ENCODE measurements at regions not wholly inside any gene's neighbourhood (a gene's known extent, or its start where the extent isn't known, plus 50 kb on each side); places are given as distances from the start of the nearest gene placed in this dataset.
A peak's percentile ranks its signal among the peaks of the same experiment; 100 is the strongest.

DNA sequence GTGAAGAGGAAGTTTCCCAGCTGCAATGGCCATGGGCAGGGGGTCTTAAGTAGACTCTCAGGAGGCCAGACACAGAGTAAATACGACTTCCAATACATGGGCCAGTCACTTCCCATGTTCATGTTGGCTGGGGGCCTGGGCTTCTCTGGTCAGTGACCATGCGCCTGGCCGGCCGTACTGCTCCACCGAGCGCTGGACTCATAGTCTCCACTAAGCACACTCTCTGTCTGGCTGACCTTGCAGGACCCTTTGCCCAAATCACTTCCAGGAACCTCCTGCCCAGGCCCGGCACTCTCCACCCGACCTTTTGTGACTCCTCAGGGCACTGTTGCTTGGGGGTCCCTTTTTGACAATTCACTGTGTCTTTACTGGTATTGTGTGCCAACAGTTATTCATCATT lies 69.3 kb downstream of the SOWAHC start:
- Histone ChIP-seq H4K20me1 (ENCODE audit: low read length) (no peaks in the 10 kb centered on the region), H3K4me3 (ENCODE audit: low read length) (no peak overlapping the region), H3K9ac (ENCODE audit: low read length) (no peak overlapping the region), H3K4me2 (ENCODE audit: low read length) (no peak overlapping the region), H3F3A (ENCODE audit: low read length, unreplicated experiment) (no peaks in the 10 kb centered on the region), H3K27ac (ENCODE audit: low read length) (no peak overlapping the region), H3K9me2 (replicated peaks; ENCODE audit: low read length) (no peaks in the 10 kb centered on the region), H3K27me3 (ENCODE audit: low read length) (no peaks in the 10 kb centered on the region), H3K4me1 (ENCODE audit: insufficient read depth, low read length) (no peaks in the 10 kb centered on the region), H3K36me3 (ENCODE audit: low read depth, low read length) (no peaks in the 10 kb centered on the region), H3K9me3 (ENCODE audit: low read length) (no peaks in the 10 kb centered on the region), H2AFZ (ENCODE audit: low read length) (no peak overlapping the region), H3K79me2 (ENCODE audit: low read length) (no peaks in the 10 kb centered on the region)
- no peak for DNase-seq
- BruUV-seq (replicated peaks) = no TSS peak
- ChIA-PET POLR2A (ENCODE audit: unreplicated experiment) (no interaction called here), CTCF (no interaction called here)
- intact Hi-C loops (cut with micrococcal nuclease) = no loop called here
- TF ChIP-seq EZH2 (IDR thresholded peaks at IDR 0.05; ENCODE audit: low read length, unreplicated experiment) = no peak
- TF ChIP-seq, protein P1, sequence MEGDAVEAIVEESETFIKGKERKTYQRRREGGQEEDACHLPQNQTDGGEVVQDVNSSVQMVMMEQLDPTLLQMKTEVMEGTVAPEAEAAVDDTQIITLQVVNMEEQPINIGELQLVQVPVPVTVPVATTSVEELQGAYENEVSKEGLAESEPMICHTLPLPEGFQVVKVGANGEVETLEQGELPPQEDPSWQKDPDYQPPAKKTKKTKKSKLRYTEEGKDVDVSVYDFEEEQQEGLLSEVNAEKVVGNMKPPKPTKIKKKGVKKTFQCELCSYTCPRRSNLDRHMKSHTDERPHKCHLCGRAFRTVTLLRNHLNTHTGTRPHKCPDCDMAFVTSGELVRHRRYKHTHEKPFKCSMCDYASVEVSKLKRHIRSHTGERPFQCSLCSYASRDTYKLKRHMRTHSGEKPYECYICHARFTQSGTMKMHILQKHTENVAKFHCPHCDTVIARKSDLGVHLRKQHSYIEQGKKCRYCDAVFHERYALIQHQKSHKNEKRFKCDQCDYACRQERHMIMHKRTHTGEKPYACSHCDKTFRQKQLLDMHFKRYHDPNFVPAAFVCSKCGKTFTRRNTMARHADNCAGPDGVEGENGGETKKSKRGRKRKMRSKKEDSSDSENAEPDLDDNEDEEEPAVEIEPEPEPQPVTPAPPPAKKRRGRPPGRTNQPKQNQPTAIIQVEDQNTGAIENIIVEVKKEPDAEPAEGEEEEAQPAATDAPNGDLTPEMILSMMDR (conservative IDR thresholded peaks at IDR 0.05; ENCODE audit: low read depth, low read length) = no peak
- no peak for TF ChIP-seq EZH2phosphoT487 (IDR thresholded peaks at IDR 0.05; ENCODE audit: borderline replicate concordance, low read length)
- ATAC-seq = no peak

DNA sequence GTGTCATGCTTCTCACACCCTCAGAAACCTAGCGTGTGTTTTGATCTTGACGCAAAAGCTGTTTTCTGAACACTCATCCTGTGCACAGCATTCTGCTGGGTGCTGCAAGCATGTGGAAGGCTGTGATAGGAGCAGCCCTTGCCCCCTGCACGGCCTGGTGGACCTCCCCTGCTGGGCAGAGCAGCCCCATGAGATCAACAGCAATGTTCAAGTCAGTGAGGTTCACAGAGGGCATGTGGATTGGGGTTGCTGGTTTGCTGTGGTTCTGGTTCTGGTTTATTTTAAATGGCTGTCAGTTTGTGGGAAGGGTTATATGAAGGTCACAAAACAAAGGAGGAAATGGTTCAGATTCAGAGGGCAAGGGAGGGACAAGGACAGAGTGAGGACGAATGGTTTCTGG lies 71.3 kb downstream of the SOWAHC start:
- no peak overlapping the region for H3K27ac ChIP-seq (ENCODE audit: low read length)
- BruUV-seq (replicated peaks) = no TSS peak
- H3K36me3 ChIP-seq (ENCODE audit: low read depth, low read length) = no peaks in the 10 kb centered on the region
- no peaks in the 10 kb centered on the region for H3K9me3 ChIP-seq (ENCODE audit: low read length)
- no peaks in the 10 kb centered on the region for H3K27me3 ChIP-seq (ENCODE audit: low read length)
- H3K4me1 ChIP-seq (ENCODE audit: insufficient read depth, low read length) = no peaks in the 10 kb centered on the region
- ATAC-seq = no peak
- no peak overlapping the region for H3K9ac ChIP-seq (ENCODE audit: low read length)
- DNase-seq = no peak
- H3K4me2 ChIP-seq (ENCODE audit: low read length) = no peak overlapping the region
- CTCF ChIA-PET = no interaction called here
- no peaks in the 10 kb centered on the region for H3K79me2 ChIP-seq (ENCODE audit: low read length)
- no peaks in the 10 kb centered on the region for H3F3A ChIP-seq (ENCODE audit: low read length, unreplicated experiment)
- no peaks in the 10 kb centered on the region for H4K20me1 ChIP-seq (ENCODE audit: low read length)
- H2AFZ ChIP-seq (ENCODE audit: low read length) = no peak overlapping the region
- POLR2A ChIA-PET (ENCODE audit: unreplicated experiment) = no interaction called here
- intact Hi-C loops (cut with micrococcal nuclease) = no loop called here
- TF ChIP-seq, protein P1 (conservative IDR thresholded peaks at IDR 0.05; ENCODE audit: low read depth, low read length) = no peak
- no peak for TF ChIP-seq EZH2 (IDR thresholded peaks at IDR 0.05; ENCODE audit: low read length, unreplicated experiment)
- no peak for TF ChIP-seq EZH2phosphoT487 (IDR thresholded peaks at IDR 0.05; ENCODE audit: borderline replicate concordance, low read length)
- H3K9me2 ChIP-seq (replicated peaks; ENCODE audit: low read length) = no peaks in the 10 kb centered on the region
- no peak overlapping the region for H3K4me3 ChIP-seq (ENCODE audit: low read length)

DNA sequence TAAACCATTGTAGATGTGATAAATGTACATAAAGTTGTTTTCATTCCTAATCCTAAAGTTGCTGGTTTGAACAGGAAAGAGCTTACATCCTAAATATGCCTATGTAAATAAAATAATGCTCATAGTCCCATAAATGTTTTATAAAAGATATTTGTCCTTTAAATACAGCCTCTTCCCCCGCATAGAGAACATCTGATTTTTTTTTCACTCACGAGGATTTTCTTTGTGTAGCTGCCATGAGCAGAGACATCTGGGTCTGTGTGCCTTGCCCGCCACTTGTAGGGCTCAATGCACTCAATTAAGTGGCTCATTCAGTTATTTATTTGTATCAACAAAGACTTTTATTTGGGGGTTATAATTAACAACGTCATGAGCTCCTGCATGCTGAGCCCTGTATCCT lies 72.8 kb downstream of the SOWAHC start:
- peak; percentile 73 for ATAC-seq
- ChIA-PET CTCF (no interaction called here), POLR2A (ENCODE audit: unreplicated experiment) (no interaction called here)
- Histone ChIP-seq H3K27me3 (ENCODE audit: low read length) (no peaks in the 10 kb centered on the region), H3K36me3 (ENCODE audit: low read depth, low read length) (no peaks in the 10 kb centered on the region), H3F3A (ENCODE audit: low read length, unreplicated experiment) (no peaks in the 10 kb centered on the region), H3K9me3 (ENCODE audit: low read length) (no peaks in the 10 kb centered on the region), H4K20me1 (ENCODE audit: low read length) (no peaks in the 10 kb centered on the region), H3K4me2 (ENCODE audit: low read length) (no peak overlapping the region), H3K4me1 (ENCODE audit: insufficient read depth, low read length) (peaks cover 8% of the 10 kb centered on the region; the same call in 1 of the 2 replicates), H3K27ac (ENCODE audit: low read length) (no peak overlapping the region), H2AFZ (ENCODE audit: low read length) (no peak overlapping the region), H3K79me2 (ENCODE audit: low read length) (no peaks in the 10 kb centered on the region), H3K9ac (ENCODE audit: low read length) (no peak overlapping the region), H3K9me2 (replicated peaks; ENCODE audit: low read length) (no peaks in the 10 kb centered on the region), H3K4me3 (ENCODE audit: low read length) (no peak overlapping the region)
- TF ChIP-seq, protein P1 (conservative IDR thresholded peaks at IDR 0.05; ENCODE audit: low read depth, low read length) = no peak
- TF ChIP-seq EZH2phosphoT487 (IDR thresholded peaks at IDR 0.05; ENCODE audit: borderline replicate concordance, low read length) (no peak), EZH2 (IDR thresholded peaks at IDR 0.05; ENCODE audit: low read length, unreplicated experiment) (no peak)
- intact Hi-C loops (cut with micrococcal nuclease) = no loop called here
- no peak for DNase-seq
- BruUV-seq (replicated peaks) = no TSS peak
